Colonic mucosa (tissue), 4 donors: ENCODE measurements at regions not wholly inside any gene's neighbourhood (a gene's known extent, or its start where the extent isn't known, plus 50 kb on each side); places are given as distances from the start of the nearest gene placed in this dataset.

ENCODE experiments used
- DNase-seq: peaks from one replicate; pipeline ENCODE4 v3.0.0-alpha.2; 2020
- H3K27ac ChIP-seq: fragments of 200-600 bp; one replicate; pipeline ENCODE4 v1.8.0; 2021
- H3K27me3 ChIP-seq: fragments of 200-600 bp; one replicate; pipeline ENCODE4 v1.8.0; 2021
- H3K36me3 ChIP-seq: fragments of 200-600 bp; one replicate; pipeline ENCODE4 v1.8.0; 2021
- H3K4me1 ChIP-seq: fragments of 200-600 bp; one replicate; pipeline ENCODE4 v1.8.0; 2021; ENCODE audit warnings: mild to moderate bottlenecking
- H3K4me3 ChIP-seq: fragments of 200-600 bp; one replicate; pipeline ENCODE4 v1.8.0; 2021
- H3K9ac ChIP-seq, 2 donors: one replicate each; pipeline ENCODE4 v1.7.0; 2013; ENCODE audit warnings: control low read depth in 2 of 2, low read depth in 2 of 2, low read length in 2 of 2
- H3K9me3 ChIP-seq: fragments of 200-600 bp; one replicate; pipeline ENCODE4 v1.8.0; 2021
- CTCF ChIP-seq: fragments of 200-600 bp; IDR thresholded peaks from one replicate; pipeline ENCODE4 v1.8.0; 2022; ENCODE audit warnings: antibody characterized with exemption, mild to moderate bottlenecking
- intact Hi-C: fragments of 100-400 bp; cut with DNase I; formaldehyde crosslinking; loops from one replicate; pipeline ENCODE4 v1.14.1; 2022
- donor health status: healthy.
- donor health status: DM: no; HTN: no; CAD: no.
- donor health status: DM: no; HTN: no; CAD: no.

- no peaks in the 10 kb centered on the region for H3K36me3 ChIP-seq
- H3K9ac ChIP-seq = no peak overlapping the region
- no peak for DNase-seq
- TF ChIP-seq CTCF = no peak
- no peak overlapping the region for H3K27ac ChIP-seq
- H3K4me1 ChIP-seq = no peaks in the 10 kb centered on the region
- no peaks in the 10 kb centered on the region for H3K9me3 ChIP-seq
- no peak overlapping the region for H3K4me3 ChIP-seq
- no peaks in the 10 kb centered on the region for H3K27me3 ChIP-seq
- intact Hi-C loops = no loop called here
Measured at GRCh38 chr2:234166531-234166930, 116.0 kb downstream of the SPP2 start.

GRCh38 chr2:234165421-234165820, 114.9 kb downstream of the SPP2 start:
- H3K4me1 ChIP-seq = no peaks in the 10 kb centered on the region
- H3K4me3 ChIP-seq = no peak overlapping the region
- no peaks in the 10 kb centered on the region for H3K27me3 ChIP-seq
- TF ChIP-seq CTCF = no peak
- H3K27ac ChIP-seq = no peak overlapping the region
- no peaks in the 10 kb centered on the region for H3K9me3 ChIP-seq
- intact Hi-C loops = no loop called here
- H3K9ac ChIP-seq = no peak overlapping the region
- no peak for DNase-seq
- H3K36me3 ChIP-seq = no peaks in the 10 kb centered on the region

DNA sequence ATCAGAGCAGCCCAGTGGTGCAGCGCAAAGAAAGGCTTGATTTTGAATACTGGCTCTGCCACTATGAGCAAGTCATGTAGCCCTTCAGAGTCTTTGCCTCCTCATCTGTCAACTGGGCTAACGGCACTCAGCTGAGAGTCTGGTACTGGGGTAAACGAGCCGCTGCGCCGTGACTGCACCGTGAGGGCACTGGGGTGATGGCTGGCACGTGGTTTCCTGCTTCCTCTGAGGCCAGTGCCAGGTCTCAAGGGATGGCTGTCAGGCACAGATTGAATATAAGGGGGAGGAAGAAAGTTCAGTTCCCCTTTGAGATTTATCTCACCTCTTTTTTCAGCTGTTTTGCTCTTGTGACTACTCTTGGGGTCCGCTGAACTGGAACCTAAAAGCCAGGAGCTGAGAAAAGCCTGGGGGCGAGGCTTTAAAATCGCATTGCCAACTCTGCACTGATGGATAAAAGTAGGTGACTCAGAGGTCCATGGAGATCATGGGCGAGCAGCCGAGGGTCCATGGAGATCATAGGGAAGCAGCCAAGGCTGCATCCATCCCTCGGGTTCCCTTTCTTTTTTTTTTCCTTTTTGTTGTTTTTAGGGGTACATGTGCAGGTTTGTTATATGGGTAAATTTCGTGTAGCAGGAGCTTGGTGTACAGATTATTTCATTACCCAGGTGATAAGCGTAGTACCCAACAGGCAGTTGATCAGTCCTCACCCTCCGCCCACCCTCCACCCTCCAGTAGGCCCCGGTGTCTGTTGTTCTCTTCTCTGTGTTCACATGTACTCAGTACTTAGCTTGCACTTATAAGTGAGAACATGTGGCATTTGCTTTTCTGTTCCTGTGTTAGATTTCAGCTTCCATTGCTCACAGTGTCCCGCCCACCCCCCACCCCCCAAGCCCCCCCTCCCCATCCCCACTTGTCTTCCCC, 114.3 kb downstream of the SPP2 start:
- no peak for DNase-seq
- H3K4me1 ChIP-seq = no peaks in the 10 kb centered on the region
- TF ChIP-seq CTCF = no peak
- H3K9me3 ChIP-seq = no peaks in the 10 kb centered on the region
- H3K9ac ChIP-seq = no peak overlapping the region
- H3K36me3 ChIP-seq = no peaks in the 10 kb centered on the region
- no peaks in the 10 kb centered on the region for H3K27me3 ChIP-seq
- no peak overlapping the region for H3K4me3 ChIP-seq
- intact Hi-C loops = no loop called here
- no peak overlapping the region for H3K27ac ChIP-seq

- intact Hi-C loops = no loop called here
- no peaks in the 10 kb centered on the region for H3K27me3 ChIP-seq
- no peak for TF ChIP-seq CTCF
- no peaks in the 10 kb centered on the region for H3K36me3 ChIP-seq
- H3K9ac ChIP-seq = no peak overlapping the region
- no peaks in the 10 kb centered on the region for H3K9me3 ChIP-seq
- H3K4me1 ChIP-seq = no peaks in the 10 kb centered on the region
- no peak for DNase-seq
- H3K27ac ChIP-seq = no peak overlapping the region
- H3K4me3 ChIP-seq = no peak overlapping the region
Measured at GRCh38 chr2:234163510-234164045, 113.1 kb downstream of the SPP2 start.

DNA sequence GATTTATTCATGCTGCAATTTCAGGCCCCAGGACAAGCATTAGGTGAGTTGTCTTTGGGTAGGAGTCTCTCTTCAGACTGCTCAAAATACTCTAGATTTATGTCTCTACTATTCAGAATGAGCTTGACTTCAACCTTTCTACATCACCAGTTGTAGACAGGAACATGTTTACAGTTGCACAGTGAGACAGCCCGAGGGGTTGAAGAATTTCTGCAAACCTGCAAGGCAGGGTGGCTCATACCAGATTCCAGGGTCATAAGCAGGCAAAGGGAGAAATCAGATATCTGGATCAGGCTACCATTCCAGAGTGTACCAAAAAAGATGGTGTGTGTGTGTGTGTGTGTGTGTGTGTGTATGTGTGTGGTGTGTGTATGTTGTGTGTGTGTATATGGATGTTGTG, 112.4 kb downstream of the SPP2 start:
- no peak overlapping the region for H3K4me3 ChIP-seq
- no peak overlapping the region for H3K27ac ChIP-seq
- DNase-seq = no peak
- TF ChIP-seq CTCF = no peak
- no peak overlapping the region for H3K9ac ChIP-seq
- H3K36me3 ChIP-seq = no peaks in the 10 kb centered on the region
- no peaks in the 10 kb centered on the region for H3K9me3 ChIP-seq
- intact Hi-C loops = no loop called here
- no peaks in the 10 kb centered on the region for H3K27me3 ChIP-seq
- no peaks in the 10 kb centered on the region for H3K4me1 ChIP-seq
